Globus pallidus (tissue), 1 donor: ENCODE measurements at regions not wholly inside any gene's neighbourhood (a gene's known extent, or its start where the extent isn't known, plus 50 kb on each side); places are given as distances from the start of the nearest gene placed in this dataset.
"Not testable (repeated sequence)": the region's sequence is repeated elsewhere in the genome, so short reads cannot be mapped to it uniquely, and the experiment has no call there.

Source experiments
- DNase-seq: peaks from one replicate; pipeline ENCODE4 v3.0.0-alpha.2; 2015; ENCODE audit warnings: low spot score

- DNase-seq = no peak
Measured at GRCh38 chr3:154901278-154901677, 178.8 kb upstream of the MME start.

- no peak for DNase-seq
Measured at GRCh38 chr3:154900816-154901215, 179.3 kb upstream of the MME start.

GRCh38 chr3:154898916-154899315 is 181.2 kb upstream of the MME start:
- DNase-seq = no peak

- DNase-seq = no peak
Measured at GRCh38 chr3:154898443-154898842, 181.7 kb upstream of the MME start.

GRCh38 chr3:154893813-154894212 is 186.3 kb upstream of the MME start:
- no peak for DNase-seq

GRCh38 chr3:154889227-154889634 is 190.9 kb upstream of the MME start:
- no peak for DNase-seq

GRCh38 chr3:154887869-154888268 is 192.2 kb upstream of the MME start:
- DNase-seq = no peak

- no peak for DNase-seq
Measured at GRCh38 chr3:154886437-154886836, 193.7 kb upstream of the MME start.

- DNase-seq = no peak
Measured at GRCh38 chr3:154885418-154885817, 194.7 kb upstream of the MME start.

GRCh38 chr3:154884952-154885351 is 195.2 kb upstream of the MME start:
- no peak for DNase-seq

- DNase-seq = no peak
Measured at GRCh38 chr3:154875142-154875541, 205.0 kb upstream of the MME start.

- DNase-seq = no peak
Measured at GRCh38 chr3:154872696-154873095, 207.4 kb upstream of the MME start.

GRCh38 chr3:154872074-154872473 is 208.0 kb upstream of the MME start:
- no peak for DNase-seq

GRCh38 chr3:154864947-154865346 is 215.2 kb upstream of the MME start:
- DNase-seq = no peak

- DNase-seq = no peak
Measured at GRCh38 chr3:154862265-154862664, 217.9 kb upstream of the MME start.

GRCh38 chr3:154852998-154853397 is 227.1 kb upstream of the MME start:
- not testable (repeated sequence) for DNase-seq

- DNase-seq = no peak
Measured at GRCh38 chr3:154852515-154852914, 227.6 kb upstream of the MME start.

- DNase-seq = no peak
Measured at GRCh38 chr3:154851644-154852043, 228.5 kb upstream of the MME start.

- DNase-seq = no peak
Measured at GRCh38 chr3:154850921-154851320, 229.2 kb upstream of the MME start.

GRCh38 chr3:154849408-154849807 is 230.7 kb upstream of the MME start:
- DNase-seq = no peak

- DNase-seq = no peak
Measured at GRCh38 chr3:154844863-154845262, 235.3 kb upstream of the MME start.

- no peak for DNase-seq
Measured at GRCh38 chr3:154843647-154844046, 236.5 kb upstream of the MME start.

- DNase-seq = no peak
Measured at GRCh38 chr3:154842536-154842935, 237.6 kb upstream of the MME start.

- no peak for DNase-seq
Measured at GRCh38 chr3:154835639-154836038, 244.5 kb upstream of the MME start.

GRCh38 chr3:154834831-154835230 is 245.3 kb upstream of the MME start:
- not testable (repeated sequence) for DNase-seq
